Fibroblast of lung (primary cell): ENCODE measurements at regions not wholly inside any gene's neighbourhood (a gene's known extent, or its start where the extent isn't known, plus 50 kb on each side); places are given as distances from the start of the nearest gene placed in this dataset.

Experiments used
- CTCF ChIP-seq, 2 donors: IDR thresholded peaks in 1 of 2; conservative IDR thresholded peaks in 1 of 2; 1 replicate in 1 of 2; 2 replicates in 1 of 2; pipeline ENCODE4 v1.5.1; 2011 to 2012; ENCODE audit warnings: low read length in 2 of 2, control low read depth in 1 of 2, inconsistent platforms in 1 of 2, low read depth in 1 of 2, mild to moderate bottlenecking in 1 of 2
- EZH2 ChIP-seq: IDR thresholded peaks from 2 replicates; pipeline ENCODE4 v1.5.1; 2012; ENCODE audit warnings: low read length, control low read depth, mild to moderate bottlenecking; ENCODE audit errors: missing control alignments

- no peak for TF ChIP-seq CTCF (conservative IDR thresholded peaks at IDR 0.05 in 1 of 2, IDR thresholded peaks at IDR 0.05 in 1 of 2; ENCODE audit: low read depth in 1 of 2, low read length in 2 of 2)
- TF ChIP-seq EZH2, result no peak
These were observed 194.5 kb downstream of the EFHB start for GRCh38 chr3:19739504-19739903.
